NCI-H510A treated with DMSO at 0.1 percent for 48 hours (cell line): ENCODE measurements at regions not wholly inside any gene's neighbourhood (a gene's known extent, or its start where the extent isn't known, plus 50 kb on each side); places are given as distances from the start of the nearest gene placed in this dataset.
A peak's percentile ranks its signal among the peaks of the same experiment; 100 is the strongest.

Source experiments
- DNase-seq: peaks from one replicate; lab custom pipeline; 2025; lab: John Stamatoyannopoulos, UW

DNA sequence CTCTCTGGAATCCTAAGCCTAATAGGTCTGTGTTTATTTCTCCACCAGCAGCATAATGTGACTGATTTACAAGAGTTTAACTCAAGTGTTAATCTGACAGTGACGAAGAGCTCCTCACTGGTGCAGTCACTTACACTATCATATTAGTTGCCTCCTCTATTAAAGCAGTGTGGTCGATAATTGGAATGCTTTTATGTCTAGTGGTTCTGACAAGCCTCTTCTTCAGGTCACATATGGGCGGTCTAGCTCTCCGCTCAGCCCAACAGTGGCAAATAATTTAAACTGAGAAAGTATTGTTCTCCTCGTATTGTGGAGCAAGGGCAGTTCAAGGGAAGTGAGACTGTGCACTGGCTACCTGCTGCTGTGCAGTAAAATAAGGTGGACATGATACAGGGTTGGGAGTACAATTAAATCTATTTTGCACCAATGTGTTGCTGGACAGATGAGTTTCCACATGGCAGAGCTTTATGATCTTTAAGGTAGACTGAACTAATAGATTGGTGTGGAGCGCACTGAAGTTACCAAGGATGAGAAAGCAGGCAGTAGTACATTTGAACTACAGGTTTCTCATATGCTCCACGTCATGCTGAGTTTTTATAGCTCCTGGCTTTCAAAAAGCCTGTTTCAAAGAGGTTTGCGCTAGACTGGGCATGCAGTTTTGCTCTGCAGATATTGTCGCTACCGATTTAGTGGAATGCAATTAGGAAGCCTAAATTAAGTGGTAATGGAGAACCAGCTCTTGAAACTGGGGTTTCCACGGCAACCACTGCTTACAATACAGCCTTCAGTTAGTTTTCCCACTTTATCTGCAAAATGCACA lies 151.7 kb upstream of the POU3F3 start:
- DNase-seq = peak; percentile 80

DNA sequence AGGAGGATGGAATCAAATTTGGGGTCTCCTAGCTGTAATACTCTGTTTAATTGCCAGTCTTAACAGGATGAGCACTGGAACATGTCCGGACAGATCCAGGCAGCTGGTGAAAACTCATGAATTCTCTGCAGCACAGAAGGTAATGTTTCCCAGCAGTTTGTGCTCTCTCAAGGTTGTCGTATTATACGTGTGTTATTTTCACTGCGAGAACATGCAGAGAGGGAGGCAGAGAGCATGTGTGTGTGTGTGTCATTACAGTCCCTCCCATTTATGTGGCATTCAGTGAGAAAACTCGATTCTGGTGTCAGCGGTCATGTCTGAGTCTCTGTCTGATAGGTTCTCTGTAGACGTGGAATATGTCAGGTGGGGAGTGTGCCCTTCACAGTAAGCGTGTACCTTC lies 150.2 kb upstream of the POU3F3 start:
- DNase-seq = peak; percentile 29

DNA sequence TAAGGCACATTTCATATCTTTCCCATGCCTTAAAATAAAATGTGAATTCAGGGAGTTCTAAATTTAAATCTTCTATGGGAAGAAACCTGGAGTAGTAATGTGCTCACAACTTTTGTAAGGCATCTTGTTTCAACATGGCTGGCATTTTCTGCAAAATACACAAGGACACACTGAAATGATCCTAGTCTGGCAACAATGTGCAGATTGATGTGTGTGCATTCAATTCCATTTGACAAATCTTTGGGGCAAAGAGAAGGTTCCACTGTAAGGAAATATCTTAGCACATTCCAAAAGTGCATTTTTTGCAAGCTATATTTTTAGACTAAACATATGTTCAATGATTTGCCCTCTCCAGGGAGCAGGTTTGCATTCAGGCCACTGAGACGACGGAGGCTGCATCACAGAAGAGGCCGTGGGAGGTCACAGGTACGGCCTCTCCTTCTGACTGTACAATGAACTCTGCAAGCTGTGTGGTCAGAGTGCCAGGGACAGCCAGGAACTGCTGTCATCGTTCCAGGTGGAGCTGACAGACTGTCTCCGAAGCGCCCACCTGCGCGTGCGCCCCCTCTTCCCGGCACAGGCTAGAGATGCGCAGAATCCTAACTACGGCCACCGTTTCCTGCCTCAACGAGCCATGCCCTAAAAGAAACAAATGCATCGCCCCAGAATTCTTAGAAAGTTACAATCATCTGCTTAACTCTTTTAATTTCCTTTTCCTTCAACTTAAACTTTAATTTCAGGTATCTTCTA lies 149.2 kb upstream of the POU3F3 start:
- no peak for DNase-seq

DNA sequence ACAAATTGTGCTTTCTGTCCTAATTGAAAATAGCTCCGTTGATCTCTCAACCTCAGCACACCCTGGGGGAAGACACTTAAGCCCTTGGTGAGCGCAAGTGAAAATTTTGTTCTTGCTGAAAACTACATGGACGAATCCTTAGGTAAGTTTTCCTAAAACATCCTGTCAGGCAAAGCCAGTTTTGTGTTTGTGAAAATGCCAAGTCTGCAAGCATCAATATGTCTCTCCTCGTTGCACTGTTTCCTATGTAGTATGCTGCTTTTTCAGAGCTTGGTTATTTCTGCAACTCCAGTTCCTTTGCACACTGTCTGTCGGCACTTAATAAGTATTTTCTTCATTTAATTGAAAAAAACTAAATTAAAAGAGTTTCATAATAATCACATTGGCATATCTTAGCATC lies 146.9 kb upstream of the POU3F3 start:
- no peak for DNase-seq

DNA sequence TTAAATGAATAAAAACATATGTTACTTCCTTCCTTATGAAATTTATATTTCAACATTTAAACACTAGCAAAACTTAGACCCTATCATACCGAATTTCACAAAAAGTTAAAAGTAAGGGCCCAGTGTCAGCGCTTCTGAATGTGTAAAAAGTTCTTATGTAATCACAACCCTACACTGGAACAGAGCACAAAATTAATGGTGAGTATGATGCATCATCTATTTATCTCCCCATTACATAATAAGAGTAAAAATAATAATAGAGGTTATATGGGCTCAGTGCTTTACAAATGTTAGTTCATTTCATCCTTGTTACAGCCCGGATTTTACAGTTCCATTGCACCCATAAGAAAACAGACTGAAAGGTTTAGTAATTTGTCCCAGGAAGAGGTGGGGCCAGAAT lies 144.9 kb upstream of the POU3F3 start:
- no peak for DNase-seq

DNA sequence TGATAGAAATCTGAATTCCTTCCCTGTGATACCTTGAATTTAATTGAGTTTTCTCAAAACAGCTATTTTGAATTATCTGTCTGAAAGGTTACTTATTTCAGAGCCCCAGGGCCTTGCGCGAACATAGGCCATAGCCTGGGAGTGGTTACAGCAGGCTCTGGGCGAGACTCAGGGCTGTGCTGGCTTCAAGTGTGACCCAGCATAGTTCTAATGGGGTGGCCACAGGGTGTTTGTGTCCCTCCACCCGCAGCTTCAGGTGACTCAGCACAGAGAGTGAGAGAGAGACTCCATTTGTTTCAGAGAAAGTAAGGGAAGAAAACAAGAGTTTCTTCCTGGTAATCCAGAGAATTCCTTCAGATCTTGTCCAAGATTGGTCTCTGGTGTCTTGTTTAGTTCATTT lies 137.9 kb upstream of the POU3F3 start:
- no peak for DNase-seq

DNA sequence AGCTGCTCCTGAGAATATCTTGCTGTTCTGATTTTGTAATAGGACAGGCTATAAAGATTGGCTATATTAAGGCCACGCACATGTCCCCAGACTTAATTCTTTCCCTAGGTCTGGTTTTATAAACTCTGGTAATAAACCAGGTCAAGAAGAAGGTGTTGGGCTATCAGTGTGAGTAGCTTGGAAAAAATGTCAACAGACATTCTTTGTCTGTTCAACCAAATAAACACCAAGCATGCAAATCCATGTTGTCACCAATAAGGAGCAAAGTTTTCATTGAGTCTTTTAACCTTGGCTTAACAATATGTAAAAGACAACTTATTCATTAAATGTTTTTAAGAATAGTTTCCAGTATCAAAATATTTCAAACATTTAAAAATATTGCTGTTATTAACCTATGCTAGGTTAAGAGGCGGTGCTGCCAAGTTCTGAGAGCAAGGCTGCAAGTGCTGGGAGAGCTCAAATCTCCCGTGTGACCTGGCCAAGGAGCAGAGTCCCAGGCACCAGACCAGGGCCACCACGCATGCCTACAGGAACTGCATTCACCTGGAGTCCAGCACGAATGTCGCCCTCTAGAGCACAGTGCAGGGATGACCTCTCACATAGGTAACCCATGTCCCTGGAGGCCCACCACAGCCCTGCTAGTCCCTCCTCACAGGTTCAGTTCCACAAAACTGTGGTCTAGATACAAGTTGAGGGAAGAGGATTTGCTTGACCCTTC lies 120.5 kb upstream of the POU3F3 start:
- DNase-seq = no peak

DNA sequence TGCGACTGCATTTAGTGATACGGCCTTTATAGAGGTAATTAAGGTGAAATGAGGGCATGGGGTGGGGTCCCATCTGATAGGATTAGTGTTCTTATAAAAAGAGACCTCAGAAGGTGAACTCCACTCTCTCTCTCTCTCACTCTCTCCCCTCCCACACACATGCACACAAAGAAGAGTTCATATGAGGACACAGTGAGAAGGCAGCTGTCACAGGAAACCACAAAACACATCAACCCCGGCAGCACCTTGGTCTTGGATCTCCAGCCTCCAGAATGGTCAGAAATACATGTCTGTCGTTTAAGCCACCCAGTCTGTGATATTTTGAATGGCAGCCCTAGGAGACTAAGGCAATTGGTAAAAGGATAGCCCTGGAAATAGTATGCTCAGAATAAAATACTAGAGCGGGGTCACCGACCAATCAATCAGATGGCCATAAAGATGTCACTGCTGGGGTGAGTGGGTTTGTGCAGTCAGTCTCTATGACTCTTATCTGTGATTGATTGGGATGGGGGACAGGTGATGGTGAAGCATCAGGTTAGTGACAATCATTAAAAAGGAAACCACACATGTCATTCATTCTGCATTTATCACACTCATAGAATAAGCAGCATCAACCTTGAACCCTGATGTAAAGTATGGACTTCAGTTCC lies 118.9 kb upstream of the POU3F3 start:
- DNase-seq = peak; percentile 58

DNA sequence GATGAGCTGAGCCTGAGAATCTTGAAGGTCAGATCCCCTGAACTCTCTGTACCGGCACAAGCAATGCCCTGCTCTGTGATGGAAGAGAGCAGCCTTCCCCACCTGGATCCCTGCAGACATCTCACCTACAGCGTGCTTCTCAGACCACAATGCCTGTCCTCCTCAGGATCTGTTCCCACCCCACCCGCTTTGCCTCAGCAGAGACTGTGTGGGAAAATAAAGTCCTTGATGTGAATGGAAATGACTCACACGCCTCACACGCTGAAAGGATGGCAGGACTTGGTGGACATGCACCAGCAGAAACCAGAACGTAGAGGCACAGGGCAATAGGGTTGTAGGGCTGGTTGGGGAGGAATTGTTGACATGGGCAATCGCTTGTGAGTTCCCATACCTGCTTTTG lies 117.9 kb upstream of the POU3F3 start:
- no peak for DNase-seq

DNA sequence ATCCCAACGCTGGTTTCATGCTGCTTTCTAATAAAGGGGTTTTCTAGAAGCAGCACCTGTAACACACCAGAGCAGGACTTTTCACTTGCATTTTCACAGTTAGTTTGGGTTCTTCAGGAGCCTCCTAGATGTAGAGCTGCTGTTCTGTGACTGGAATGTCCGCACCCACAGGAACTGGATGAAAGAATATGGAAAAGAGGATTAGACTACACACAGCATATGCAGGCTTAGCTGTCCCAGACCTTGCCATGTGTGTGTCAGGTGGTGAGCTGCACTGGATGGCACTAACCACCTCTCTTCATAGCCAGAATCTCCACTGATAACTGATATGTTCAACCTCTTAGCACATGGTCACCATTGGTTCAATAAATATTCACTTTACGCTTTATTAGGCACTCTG lies 112.1 kb upstream of the POU3F3 start:
- DNase-seq = no peak

DNA sequence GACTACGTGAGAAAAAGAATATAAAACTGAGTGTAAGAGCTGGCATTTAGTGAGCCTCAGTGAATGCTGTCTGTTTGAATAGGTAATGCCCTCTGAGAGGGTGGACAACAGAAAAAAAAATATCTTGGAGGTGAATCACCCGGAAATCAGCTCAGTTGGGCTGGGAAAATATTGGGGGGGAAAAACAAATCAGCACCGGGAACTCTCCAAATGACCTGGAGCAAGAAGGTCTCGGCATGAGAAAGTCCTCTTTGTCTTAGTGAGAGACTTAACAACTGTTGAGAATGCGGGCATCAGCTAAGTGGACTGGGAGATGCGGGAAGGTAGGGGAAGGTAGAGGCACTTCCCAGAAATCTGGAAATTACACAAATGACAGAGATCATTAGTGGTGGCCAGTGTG lies 109.4 kb upstream of the POU3F3 start:
- DNase-seq = no peak

DNA sequence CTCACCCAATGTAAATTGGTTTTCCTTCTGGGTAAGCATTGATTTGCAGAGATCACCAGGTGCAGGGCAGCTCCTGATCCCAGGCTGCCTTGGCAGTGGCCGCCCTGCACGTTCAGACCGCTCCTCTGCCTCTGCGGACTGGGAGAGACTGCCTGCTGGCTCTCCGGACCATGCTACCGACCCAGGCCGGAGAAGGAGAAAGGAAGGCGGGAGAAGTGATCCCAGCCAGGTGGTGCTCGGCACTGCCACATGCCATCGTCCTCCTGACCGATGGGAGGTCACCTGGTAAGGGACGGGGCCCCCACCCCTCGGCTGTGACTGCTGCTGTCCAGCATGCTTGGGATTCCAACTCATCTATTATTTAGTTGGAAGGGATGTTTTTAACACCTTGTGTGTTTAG lies 108.1 kb upstream of the POU3F3 start:
- DNase-seq = no peak

DNA sequence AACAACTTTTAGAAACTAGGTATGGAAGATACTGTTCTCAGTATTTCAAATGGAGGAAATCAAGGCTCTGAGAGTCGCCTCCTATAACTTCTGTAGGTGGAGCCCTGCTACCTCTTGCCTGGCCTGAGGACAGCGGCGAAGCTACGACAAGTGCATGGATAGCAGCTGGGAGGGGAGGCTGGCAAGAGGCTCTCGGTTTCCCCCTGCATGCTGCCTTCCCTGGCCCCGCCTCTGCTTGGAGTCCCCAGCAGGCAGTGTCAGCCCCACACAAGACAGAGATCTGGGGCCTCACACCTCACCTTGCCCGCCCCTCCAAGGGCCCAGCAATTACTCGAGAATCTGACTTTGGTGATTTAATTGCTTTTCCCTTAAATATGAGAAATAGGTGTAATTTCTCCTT lies 107.6 kb upstream of the POU3F3 start:
- DNase-seq = no peak

DNA sequence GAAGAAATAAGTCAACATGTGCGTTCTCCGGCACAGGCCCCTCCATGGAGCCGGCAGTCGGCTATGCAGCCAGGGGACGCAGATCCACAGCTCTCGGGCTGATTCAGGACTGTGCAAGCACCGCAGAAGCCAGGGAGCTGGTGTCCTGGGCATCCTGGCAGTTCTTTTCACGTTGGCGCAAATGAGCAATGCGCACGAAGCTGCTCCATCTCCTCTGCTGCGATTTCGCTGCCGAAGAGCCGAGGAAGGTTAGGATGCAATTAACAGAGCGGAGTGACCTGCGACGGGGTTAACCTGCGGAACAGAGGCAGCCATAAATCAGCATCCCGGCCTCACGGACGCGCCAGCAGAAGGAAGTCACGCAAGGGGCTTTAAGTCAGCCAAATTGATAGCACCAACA lies 107.1 kb upstream of the POU3F3 start:
- no peak for DNase-seq

DNA sequence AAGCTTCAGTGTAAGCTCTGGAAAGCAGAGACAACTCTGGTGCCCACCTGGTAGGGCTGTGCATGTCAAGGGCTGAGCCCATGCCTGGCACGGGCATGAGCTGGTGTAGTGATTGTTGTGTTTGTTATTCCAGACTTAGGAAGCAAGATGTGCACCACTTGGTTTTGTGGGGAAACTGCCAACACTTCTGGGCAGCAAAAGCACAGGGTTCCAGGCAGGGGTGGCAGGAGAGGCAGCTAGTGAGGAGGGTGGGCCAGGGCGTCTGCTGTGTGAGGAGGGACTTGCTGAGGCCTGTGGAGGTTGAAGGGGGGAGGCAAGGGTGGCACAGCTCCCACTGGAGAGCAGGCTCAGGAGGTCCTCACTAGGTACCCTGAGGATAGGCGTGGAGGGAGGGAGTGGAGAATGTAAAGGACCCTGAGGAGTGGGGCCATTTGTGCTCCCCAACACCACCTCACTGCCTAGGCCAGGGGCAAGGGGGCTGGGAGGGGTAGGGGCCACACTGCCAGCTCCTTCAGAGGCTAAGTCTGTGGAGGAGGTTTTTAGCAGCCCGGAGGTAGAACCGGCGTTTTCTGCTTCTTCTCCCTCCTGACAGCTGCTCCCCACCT lies 104.0 kb upstream of the POU3F3 start:
- DNase-seq = no peak

DNA sequence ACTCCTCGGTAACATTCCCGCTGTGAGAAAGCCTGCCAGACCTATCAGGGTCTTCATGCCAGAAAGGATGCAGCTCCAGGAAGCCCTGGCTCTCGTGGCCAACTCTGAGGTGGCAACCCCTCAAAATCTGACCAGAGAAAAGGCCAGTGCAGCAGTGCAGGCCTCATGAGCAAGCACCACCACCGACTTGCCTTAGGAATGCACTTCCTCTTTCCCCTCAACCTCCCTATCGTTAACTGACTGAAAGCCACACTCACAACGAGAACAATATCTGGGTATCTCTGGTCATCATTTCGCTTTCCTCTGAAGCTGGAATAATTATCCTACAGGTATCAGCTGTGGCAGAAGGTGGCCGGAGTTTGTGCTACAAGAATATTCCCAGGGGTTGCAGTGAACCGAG lies 101.4 kb upstream of the POU3F3 start:
- DNase-seq = no peak

DNA sequence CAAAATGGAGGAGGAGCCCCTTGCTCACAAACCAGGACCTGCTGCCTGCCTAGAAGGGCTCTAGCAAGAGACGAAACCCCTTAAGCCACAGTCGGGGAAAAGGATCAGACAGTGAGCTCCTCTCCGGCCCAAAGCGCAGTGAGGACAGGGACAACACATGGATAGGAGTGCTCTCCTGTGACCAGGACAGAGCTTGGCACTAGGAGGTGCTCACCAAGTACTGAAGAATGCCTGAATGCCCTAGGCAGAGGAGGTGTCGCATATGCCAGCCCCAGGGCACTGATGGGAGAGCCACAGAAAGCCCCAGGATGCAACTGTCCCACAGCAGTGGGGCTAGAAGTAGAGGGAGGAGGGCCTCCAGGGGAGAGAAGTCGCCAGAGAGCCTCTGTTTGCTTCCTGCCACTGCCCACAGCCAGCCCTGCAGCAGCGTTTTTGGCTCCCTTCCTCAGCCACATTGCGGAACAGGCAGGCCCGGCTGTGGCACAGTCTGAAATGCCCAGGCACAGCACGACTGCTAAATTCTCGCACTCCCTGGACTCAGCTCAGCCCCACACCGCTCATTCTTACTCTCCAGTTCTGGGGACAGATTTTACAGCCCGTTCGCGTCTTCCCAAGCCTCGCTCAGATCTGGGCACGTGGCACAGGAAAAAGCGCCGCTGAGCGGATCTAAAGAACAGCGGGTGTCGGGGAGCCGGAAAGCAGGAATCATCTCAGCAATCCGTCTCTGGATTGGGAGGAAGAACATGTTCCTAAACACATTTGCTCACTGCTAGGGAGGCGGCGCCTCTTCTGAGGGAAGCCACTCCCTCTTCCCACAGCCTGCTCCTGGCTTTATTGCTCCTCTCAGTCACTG lies 98.7 kb upstream of the POU3F3 start:
- DNase-seq = no peak

DNA sequence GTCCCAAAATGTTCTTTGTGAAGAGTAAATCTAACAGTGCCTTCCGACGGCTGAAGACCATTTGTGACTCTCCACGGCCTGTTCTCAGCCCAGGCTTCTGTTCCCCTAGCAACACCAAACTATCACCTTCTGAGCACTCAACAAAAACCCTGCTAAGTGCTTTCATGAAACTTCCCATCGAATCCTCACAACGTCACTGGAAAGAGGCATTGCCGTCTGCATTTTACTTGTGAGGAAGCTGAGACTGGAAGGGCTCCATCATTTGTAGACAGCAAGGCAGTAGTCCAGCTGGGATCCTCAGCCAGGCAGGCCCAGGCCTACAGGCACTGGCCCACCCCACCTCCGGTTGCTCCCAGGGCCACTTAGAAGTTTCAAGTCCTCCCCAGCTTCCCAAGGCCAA lies 97.8 kb upstream of the POU3F3 start:
- DNase-seq = no peak

DNA sequence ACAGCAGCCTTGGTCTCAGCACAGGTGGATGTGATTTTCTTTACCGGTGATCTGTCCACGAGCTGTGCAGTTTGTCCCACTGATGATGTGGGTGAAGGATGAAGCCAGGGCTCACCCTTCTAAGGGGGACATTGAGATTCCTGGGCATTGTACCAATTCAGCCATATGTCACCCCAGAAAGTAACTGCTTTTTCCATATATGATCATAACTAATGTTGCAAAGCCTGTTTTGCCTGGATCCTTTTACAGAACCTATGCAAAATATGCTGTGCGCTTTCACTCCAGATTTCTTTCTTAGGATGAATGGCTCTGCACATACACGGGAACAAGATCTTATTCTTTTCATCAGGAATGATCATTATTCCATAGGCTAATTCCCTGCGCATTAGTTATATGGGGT lies 96.9 kb upstream of the POU3F3 start:
- DNase-seq = no peak

DNA sequence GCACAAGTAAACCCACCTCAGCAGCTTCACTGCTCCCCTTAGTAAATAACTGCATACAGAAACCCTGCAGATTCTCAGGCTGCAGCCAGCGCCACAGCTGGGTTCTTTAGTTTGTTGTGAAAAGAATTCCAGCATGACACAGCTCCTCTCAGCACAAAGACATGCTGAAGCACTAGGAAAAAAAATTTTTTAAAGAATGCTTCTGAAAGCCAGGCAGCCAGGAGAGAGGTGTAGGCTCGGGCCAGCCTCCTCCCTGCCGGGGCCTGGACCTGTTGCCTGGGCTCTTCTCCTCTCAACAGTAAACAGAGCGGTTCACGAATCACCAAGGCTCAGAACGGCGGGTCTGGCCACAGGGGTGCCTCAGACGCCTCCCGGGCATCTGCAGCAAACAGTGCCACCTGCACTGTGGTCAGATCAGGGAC lies 95.7 kb upstream of the POU3F3 start:
- DNase-seq = peak; percentile 49

DNA sequence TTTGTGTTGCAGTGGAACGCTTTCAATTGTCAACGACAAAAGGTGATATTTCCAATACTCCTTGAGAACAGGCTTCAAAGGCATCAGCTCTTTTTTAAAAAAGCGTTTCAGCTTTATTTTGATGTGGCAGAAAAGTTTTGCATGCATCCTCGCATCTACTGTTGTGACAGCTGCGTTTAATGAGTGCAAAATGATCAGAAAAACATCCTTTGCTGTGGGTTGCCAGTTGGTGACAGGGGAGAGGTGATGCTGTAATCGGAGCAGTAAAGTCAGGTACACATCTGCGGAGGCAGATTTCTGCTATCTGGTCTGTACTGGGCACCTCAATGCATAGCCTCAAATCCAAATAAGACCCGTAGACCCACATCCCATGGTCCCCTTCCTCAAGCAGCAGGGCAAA lies 91.9 kb upstream of the POU3F3 start:
- DNase-seq = no peak
